ENCODE measurements at regions not wholly inside any gene's neighbourhood (a gene's known extent, or its start where the extent isn't known, plus 50 kb on each side); places are given as distances from the start of the nearest gene placed in this dataset.

DNA sequence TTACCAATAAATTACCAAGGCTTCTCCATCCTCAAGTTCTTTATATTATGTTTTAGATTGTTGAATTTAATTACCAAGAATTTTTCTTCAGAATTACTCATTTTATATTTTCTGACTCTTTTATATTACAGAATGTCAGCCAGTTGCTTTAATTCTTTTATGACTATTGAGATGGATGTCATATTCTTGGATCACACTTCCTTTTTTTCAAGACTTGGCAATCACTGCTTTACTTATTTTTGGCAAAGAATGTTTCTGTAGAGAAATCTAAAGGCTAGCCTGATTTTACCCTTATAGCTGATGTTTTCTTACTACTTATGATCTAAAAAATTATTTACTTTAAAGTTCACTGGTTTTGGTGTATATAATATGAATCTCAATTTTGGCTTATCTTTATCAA is 721.1 kb upstream of the TMPRSS15 start:
- TF ChIP-seq, protein P1, sequence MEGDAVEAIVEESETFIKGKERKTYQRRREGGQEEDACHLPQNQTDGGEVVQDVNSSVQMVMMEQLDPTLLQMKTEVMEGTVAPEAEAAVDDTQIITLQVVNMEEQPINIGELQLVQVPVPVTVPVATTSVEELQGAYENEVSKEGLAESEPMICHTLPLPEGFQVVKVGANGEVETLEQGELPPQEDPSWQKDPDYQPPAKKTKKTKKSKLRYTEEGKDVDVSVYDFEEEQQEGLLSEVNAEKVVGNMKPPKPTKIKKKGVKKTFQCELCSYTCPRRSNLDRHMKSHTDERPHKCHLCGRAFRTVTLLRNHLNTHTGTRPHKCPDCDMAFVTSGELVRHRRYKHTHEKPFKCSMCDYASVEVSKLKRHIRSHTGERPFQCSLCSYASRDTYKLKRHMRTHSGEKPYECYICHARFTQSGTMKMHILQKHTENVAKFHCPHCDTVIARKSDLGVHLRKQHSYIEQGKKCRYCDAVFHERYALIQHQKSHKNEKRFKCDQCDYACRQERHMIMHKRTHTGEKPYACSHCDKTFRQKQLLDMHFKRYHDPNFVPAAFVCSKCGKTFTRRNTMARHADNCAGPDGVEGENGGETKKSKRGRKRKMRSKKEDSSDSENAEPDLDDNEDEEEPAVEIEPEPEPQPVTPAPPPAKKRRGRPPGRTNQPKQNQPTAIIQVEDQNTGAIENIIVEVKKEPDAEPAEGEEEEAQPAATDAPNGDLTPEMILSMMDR (IDR thresholded peaks at IDR 0.05; ENCODE audit: borderline replicate concordance, extremely low read depth, low read length, poor library complexity, severe bottlenecking) = no peak
- TF ChIP-seq EZH2 (IDR thresholded peaks at IDR 0.05; ENCODE audit: borderline replicate concordance, low read depth, low read length, severe bottlenecking) = no peak

Data from DND-41 (cell line).